GM04503 (cell line): ENCODE measurements at regions not wholly inside any gene's neighbourhood (a gene's known extent, or its start where the extent isn't known, plus 50 kb on each side); places are given as distances from the start of the nearest gene placed in this dataset.

Experiments
- DNase-seq: peaks from one replicate; pipeline ENCODE4 v3.0.0-alpha.2; 2012; ENCODE audit warnings: low read depth

DNA sequence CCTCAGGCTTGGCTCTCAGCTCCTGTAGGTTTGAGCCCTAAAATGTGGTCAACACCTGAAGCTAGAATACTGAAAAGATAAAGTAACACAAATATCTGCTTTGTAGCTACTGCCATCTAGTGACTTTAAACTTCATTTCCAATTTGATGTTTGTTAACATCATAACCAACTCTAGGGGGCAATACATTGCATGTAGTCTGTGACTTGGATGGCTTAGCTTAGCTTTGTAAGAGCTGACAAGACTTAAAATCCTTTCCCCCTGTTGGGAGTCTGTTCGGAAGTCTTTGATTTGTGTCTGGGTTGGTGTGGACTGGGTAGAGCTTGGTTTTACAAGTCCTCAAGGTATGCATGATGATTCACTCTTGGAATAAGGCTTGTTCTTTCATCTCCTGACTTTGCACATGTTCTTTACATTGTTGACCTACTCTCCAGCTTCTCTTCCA lies 51.7 kb downstream of the SCN11A start:
- peak; percentile 37 for DNase-seq

DNA sequence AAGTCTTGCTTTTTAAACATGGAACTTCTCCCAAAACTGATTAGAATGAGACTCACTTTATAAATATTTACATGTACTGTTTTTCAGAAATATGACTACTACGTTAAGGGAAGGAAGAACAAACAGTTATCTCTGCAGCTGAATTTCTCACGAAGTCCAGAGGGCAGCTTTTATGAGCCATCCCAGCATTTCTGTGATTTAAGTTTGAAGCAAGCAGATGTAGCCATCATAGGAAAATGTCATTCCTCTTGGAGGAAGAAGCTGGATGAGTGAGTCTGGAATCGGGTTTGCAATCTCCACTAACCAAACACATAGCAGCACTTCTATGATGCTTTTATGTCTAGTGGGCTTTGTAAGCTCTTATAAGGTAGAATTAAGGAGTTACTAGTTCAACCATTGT lies 53.7 kb downstream of the SCN11A start:
- DNase-seq, result no peak

DNA sequence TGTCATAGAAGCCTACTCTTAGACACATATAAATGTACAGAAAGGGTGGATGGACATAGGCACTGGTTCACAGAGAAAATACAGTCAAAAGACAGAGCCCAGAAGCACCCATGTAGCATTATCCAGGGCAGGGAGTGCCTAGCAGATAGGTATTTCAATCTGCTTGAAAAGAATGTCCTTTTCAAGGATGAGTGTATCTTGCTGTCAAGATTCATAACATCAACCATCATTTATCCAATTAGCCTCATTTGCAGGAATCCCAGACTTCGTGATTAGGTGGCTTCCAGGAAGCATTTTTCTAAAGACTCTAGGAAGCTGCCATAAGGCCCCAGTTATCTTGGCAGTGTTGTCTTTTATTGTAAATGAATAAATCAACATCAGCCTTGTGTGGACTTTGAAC lies 55.6 kb downstream of the SCN11A start:
- DNase-seq, result no peak

DNA sequence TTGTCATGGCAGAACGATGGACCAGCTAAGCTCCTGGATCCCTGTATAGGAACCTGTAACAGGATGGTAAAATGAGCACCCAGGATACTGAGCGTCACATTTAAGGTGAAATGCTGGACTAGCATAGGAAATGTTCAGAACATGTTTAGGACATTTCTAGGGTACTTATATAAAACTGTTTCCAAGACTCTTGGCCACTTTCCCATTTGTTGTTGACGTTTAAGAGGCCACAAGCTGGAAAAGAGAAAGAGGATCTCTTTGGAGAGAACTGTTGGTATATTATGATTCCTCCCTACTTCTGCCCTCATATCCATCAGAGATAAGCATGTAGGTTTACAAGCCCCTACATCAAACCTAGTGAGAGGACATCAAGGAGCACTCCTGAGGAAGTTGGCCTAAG lies 57.5 kb downstream of the SCN11A start:
- DNase-seq, result no peak

DNA sequence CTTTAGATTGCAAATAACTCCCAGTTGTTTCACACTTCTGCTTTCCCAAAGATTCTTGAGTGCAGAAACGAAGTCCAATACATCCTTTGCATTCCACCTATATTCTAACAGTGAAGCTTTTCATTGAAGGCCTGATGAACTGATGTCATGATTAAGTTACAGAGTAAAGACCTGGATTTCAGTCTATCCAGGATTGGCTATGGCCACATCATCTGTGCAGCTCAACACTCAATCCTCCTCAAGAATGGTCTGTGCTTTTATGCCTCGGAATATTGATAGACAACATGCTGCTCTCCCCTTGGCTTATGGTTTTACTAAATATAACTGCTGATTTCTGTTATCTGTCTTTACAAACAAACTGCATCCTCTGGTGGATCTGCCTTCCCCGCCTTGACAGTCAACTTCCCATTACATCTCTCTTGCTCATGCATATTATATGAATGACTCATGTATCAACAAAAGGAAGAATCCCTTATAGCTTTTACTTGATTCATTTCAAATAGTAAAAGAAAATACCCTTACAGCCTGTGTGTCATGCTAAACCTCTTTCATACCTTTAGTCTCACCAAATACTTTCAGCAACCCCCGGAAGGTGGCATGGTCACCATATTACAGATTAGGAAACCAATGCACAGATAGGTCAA lies 59.5 kb downstream of the SCN11A start:
- peak; percentile 44 for DNase-seq

DNA sequence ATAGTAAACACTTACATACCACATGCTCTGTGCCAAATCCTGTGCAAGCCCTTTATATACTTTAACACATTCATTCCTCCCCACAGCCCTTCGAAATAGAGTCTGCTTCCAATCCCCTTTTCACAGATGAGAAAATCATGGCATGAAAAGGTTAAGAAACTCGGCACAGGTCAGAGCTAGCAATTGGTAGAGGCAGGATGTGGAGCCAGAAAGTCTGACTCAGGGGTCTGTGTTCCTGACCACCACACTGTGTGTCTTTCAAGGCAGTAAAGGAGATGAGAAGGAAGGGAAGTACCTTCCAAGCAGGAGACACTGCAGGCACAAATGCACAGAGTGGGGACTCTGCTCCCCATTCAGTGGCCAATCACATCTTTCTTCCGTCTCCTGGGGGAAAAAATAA lies 61.1 kb downstream of the SCN11A start:
- no peak for DNase-seq

DNA sequence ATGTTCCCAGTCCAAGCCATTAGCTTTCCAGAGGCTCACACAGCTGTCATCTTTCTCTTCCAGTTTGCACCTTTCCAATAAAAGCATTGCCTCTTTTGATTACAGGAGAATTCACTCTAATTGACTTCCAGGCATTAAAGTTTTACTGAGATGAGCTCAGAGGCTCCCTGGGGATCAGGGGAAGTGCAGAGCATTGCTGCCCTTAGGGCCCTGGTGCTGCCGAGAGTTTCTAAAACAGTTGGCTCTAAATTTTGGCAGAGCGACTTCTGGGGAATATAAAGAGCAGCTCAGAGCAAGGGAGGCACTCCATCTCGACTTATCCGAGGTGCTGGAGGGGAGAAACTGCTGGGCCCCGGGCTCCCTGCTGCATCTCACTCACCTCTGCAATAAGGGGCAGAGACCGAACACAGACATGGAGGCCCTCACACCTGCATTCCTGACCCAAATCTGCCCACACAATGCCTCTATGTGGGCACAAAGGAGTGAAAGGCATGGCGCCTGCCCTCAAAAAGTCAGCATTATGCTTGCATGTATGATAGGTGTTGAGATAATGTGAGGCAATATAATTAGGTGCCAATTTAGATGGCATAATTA lies 61.7 kb downstream of the SCN11A start:
- DNase-seq, result no peak

DNA sequence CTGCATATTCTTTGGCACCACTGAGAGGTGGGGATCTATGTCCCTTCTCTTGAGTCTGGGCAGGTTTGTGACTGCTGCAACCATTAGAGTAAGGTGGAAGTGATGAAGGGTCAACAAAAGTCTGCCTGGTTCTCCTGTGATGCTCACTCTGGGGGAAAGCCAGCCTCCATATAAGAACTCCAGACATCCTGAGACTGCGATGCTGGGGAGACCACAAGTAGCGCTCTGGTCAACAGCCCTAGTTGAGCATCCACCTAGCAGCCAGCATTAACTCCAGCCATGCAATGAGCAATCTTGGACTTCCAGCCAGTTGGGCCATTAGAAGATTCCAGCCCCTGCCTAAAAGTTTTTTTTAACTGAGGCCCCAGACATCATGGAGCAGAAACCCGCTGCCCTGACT lies 62.8 kb downstream of the SCN11A start:
- no peak for DNase-seq

DNA sequence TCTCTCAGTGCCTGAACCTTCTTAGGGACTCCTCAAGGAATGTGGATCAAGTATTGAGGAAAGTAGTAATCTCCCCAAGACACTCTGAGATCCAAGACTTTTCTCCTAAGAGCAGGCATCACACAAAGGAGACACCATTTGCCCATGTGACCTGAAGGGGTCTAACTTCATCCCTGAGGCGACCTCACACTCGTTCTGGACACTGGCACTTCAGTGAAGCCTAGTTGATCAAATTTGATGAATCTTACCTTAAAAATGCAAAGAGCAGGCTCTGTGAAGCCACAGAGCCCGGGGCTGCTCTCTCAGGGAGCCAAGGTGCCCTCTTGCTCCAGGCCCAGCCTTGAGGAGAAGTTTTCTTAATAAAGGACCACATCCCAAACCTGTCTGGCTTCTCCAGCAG lies 64.3 kb downstream of the SCN11A start:
- DNase-seq, result no peak

DNA sequence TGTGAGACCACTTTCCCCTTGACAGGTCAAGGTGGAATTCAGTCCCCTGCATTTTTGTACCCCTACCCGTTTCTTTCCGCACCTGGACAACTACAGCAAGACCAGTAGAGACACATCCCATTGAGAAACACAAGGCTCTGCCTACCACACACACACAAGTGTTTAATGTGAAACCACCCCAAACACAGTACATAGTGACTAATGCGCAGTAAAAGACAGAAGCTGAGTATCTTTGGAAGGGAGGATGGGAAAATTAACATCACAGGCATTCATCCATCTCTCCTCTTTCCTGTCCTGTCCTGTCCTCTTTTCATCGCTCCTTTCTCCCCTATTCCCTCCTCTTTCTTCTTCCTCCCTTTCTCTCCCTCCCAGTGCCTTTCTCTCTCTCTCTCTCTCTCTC lies 64.8 kb downstream of the SCN11A start:
- no peak for DNase-seq

DNA sequence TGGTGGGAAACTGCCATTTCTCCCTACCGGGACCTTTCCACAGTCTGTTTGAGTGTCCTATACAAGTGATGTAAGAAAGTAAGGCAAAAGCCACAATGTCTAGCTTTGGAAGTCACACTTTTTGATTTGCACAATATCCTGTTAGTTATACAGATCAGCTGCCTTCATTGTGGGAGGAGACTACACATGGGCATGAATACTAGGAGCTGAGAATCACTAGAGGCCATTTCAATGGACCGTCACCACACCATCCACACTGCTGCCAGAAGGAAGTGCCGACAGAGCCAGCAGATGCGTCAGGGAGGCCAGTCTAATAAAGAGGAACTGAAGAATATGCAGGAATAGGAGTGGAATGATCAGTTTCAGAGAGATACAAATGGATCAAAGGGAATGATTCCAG lies 65.8 kb downstream of the SCN11A start:
- no peak for DNase-seq

DNA sequence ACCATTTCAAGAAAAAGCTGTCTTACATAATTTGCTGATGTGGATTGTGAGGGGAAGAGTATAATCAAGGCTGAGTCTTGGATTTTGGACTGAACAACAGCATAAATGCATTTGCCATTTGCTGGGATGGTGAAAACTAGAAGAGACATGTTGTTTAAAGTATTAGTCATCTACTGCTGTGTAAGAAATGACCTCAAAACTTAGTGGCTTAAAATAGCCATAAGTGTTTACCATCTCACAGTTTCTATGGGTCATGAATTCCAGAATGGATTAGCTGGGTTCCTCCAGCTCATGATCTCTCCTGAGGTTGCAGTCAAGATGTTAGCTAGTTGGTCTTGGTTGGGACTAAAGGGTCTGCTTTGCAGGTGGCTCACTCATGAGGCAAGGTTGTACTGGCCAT lies 66.2 kb downstream of the SCN11A start:
- peak; percentile 30 for DNase-seq

DNA sequence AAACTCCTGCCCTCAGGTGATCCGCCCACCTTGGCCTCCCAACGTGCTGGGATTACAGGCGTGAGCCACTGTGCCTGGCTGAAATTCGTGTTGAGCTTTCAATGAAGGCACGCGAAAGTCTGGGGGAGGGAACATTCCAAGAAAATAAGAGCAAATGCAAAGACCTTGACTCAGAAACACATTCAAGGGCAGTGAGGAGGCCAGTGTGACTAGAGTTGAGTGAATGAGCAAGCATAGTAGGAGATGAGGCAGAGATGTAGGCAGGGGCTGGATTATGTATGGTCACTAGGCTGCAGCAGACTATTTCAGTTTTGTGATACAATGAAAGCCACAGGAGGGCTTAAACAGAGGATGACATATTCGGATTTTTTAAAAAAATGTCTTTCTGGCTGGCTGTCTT lies 67.0 kb downstream of the SCN11A start:
- DNase-seq, result no peak

DNA sequence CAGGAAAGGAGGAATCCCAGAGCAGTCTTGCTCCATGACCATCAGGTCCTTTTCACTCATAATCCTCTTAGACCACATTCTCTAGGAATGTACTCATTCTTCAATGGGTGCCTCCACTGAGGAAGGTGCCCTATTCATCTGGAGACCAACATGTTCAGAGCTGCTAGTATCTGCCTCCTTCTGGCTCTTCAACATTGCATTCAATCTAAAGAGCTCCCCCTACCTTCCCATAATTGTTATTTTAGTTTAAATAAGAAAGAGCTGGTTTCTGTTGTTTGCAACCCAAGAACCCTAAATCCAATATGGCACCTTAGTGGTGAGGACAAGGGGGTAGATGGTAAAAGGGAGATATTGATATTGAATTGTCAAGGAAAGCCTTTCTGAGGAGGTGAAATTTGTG lies 67.6 kb downstream of the SCN11A start:
- DNase-seq, result no peak

DNA sequence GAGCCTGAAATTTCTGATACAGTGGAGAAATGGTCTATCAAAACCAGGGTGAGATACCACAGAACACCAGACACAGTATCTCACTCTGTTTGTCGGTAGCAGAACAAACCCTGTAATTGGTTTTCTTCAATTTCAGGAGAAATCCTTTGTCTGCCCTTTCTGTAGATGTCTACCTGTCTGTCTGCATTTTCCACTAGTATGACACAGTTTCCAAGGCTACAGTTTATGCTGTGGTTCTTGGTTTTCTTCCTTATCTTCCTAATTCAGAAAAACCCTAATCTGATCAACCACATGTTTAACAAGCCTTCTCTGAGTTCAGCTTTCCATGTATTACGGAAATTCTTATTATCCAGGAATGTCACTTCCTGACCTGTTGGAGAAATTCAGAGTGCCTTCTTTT lies 70.8 kb downstream of the SCN11A start:
- no peak for DNase-seq

DNA sequence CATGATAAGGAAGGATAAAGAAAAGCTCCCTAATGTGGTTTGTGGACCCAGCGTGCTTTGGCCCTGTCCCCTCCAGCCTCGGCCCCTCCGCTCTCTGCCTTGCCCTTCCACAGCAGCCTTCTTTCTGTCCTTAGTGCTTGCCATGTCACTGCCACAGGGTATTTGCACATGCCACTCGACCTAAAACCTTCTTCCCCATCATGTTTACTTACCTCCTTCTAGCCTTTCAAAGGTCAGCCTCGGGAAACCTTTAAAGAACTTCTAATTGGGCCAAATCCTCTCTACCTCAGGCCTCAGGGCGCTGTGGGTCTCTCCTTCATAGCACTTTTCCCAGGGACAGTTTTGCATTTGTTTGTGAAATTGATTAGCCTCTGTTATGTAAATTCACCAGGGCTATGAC lies 73.0 kb downstream of the SCN11A start:
- DNase-seq, result no peak

DNA sequence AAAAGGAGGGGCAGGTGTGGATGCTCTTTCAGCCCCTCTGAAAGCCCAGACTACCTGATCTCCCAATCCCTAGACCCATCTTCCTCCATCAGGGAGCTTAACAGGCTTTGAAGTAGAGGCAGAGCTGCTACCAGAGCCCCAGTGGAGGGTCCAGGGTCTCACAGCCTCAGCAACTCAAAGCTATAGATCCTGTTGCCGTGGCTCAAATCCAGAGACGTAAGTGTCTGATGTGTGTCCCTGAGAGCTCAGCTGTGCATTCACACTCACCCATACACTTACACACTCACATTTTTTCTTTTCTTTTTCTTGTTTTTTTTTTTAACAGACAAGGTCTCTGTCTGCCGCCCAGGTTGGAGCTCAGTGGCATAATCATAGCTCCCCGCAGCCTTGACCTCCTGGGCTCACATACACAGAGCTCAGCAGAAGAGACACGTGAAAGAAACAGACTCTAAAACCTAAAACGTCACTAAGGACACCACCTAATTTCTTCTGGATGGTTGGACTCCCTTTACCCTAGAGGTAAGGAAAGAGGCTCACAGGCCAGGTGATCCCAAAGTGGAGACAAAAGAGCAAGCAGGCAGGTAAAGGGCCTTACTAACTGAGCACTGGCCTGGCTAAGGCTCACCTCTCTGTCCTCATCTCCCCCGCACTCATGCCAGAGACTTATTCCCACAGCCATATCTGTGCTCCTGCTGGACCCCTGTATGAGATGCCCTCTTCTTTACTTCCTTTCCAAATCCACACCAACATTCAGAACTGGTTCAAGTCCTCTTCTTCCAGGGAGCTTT lies 80.7 kb downstream of the SCN11A start:
- no peak for DNase-seq

DNA sequence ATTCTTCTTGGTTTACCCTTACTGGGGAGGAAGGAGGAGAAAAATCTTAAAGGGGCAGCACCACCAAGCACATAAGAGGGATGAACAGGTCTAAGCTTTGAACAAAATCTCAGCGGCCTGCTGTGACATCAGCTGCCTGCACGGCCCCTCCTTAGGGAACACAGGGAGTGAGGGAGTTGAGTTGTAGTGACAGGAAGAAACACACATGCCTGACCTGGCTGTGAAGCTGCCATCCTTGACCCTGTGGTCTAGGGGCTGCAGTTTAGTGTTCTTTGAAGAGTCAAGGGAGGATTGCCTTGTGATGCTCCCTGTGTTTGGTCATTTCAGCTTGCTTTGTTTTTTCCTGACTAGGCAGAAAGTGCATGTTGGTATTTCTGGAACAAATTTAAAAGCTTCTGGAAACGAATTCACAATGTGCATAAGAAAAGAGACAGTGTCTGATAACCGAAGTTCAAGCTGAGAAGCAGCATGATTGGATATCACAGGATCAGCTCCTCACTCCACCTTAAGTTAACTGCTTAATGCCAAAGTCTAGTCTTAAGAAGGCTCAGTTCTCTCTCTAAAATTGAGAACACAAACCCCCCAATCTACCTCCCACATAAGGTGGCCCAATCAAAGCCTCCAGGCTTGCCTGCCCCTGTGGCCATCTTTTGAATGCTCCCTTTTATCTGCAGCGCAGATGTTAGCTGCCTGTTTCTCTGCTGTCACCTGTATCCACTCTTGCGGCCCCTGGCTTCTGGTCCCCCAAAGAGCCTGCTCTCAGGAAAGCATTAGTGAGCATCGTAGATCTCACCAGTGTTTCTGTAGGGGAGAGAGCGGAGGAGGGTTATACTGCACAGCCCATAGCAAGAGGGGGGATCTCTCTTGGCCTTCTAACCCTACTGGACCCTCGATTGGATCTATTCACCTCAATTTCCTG lies 82.2 kb downstream of the SCN11A start:
- DNase-seq, result no peak

DNA sequence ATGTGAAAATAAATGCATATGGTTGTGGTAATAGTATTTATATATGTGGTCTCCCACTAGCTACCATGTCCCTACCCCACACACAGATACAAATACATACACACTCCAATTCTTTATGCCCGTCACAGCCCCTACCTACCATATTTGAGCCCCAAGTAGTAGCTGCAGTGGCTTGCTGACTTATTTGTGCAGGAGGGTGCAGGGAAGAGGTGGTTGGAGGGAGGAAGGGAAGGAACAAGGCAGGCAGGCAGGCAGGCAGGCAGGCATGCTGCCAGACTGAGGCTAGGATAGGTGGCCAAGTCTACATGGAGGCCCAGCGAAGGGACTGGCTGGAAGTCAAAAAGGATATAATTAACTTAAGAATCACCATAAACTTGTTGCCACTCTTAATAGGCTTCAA lies 82.9 kb downstream of the SCN11A start:
- no peak for DNase-seq

DNA sequence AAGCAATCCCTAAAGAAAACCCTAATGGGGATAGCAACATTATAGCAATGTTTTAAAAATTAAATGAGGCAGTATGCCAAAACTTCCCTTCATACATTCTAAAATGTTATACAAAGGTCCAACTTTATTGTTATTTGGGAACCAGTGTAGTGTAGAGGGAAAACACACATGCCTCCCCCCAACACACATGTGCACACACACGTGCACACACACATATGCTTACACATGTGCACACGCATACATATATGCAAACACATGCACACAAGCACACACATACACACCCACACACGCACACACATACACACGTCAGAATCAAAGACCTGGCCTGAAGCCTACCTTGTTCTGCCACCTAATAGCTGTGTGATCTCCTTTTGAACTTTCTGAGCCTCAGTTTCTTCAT lies 83.3 kb downstream of the SCN11A start:
- no peak for DNase-seq

DNA sequence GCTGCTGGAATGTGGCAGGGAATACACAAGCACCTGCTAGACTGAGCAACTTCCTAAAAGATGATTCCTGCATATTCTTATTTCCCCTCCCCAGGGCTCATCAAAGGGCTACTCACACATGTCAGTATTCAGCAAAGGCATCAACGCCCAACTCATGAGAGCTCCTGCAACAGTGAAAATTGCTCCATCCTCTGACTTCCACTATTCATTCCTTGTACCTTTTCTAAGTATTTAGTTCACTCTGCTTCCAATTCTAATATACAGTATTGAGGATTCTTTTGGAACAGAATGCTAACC lies 84.1 kb downstream of the SCN11A start:
- no peak for DNase-seq

DNA sequence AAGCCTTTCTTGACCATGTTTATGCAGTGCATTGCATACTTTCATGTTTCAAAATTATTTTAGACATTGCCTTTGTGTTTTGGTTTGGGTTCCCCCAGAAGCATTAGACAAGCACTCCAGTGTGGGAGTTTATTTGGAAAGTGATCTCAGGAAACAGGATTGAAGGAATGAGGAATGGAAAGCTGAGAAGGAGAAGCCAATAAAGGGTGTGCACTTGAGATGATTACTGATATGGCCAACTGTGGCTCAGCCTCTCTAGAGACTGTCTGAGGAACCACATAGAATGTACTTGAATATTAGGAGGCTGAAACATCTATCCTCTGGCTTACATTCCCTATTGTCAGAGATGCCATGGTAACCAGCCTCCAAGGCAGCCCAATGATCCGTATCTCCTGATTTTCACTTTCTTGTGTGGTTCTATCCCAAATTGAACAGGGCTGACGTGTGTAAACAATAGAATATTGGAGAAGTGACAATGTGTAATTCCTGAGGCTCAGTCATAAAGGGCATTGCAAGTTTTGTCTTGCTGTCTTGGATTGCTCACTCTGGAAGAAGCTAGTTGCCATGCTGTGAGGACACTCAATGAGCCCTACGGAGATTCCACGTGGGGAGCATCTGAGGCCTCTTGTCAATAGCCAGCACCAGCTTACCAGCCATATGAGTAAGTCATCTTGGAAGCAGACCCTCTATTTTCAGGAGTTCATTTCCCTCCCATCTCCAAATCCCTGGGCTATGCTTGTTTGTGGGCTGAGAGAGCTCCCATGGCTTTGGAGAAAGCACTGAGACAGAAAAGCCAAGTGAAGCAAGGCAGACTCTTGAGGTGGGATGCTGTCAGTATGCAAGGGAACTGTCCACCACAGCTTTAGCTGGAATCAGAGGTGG lies 84.7 kb downstream of the SCN11A start:
- DNase-seq, result no peak
